Left kidney (tissue), 1 donor: ENCODE measurements at regions not wholly inside any gene's neighbourhood (a gene's known extent, or its start where the extent isn't known, plus 50 kb on each side); places are given as distances from the start of the nearest gene placed in this dataset.
"Not testable (repeated sequence)": the region's sequence is repeated elsewhere in the genome, so short reads cannot be mapped to it uniquely, and the experiment has no call there.

ENCODE experiments used
- DNase-seq: peaks from one replicate; pipeline ENCODE4 v3.0.0-alpha.2; 2013

DNA sequence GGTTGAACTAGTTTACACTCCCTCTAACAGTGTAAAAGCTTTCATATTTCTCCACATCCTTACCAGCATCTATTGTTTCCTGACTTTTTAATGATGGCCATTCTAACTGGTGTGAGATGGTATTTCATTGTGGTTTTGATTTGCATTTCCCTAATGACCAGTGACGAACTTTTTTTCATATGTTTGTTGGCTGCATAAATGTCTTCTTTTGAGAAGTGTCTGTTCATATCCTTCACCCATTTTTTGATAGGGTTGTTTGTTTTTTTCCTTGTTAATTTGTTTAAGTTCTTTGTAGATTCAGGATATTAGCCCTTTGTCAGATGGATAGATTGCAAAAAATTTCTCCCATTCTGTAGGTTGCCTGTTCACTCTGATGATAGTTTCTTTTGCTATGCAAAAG is 578.5 kb upstream of the ADGRB3 start:
- not testable (repeated sequence) for DNase-seq

DNA sequence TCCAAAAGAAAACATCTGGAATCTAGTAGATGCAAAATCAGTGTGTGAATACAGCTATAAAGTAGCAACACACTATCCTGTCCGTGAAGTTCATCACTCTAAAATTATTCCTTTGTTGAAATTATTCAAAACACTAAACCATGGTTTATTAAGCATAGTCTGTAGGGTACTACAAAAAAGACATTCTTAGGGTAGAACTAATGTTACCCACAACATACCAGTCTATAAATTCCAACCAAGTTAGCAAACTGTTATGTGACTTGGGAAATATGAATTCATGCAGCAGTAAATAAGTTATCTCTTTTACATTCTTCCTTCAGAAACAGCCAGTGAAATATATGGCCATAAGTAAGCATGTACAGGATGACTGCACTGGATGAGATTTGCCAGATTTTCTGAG is 580.3 kb upstream of the ADGRB3 start:
- no peak for DNase-seq

DNA sequence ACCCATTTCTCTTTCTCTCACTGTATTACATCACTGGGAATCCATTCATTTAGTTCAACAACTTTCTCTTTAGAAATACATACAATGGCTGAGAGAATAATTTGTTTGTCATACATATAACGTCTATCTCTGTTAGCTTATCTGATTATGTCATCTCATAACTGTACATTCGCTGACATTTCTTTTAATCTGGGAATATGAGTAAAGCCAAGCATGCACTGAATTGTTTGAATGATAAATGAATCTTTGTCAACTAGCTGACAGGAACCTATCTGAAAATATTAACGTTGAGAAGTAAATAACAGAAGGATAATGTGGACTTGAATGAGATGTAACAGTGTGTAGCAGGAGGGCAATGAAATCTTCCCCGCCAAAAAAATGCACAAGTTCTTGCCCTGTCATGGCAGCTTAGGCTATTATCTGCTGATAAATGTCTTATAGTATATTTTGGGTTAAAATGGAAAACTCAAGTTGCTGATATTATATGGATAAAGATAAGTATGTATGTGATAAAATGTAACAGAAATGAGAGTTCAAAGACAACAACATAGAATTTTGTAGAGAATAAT is 581.2 kb upstream of the ADGRB3 start:
- DNase-seq = no peak

DNA sequence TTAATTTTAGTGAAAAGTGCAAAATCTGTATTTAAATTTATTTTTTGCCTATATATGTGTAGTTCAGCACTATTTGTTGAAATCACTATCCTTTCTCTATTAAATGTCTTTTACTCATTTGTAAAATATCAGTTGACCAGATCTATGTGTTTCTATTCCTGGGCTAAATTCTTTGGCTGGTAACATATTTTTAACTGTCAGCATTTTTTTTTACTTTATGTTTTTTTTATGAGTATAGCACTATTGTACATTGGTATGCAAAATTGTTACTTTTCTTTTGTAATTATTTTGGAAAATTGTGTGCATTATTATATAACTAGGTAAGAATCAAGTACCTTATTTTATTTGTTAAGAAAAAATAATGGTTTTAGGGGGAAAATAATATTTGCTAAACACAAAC is 582.8 kb upstream of the ADGRB3 start:
- DNase-seq = no peak

DNA sequence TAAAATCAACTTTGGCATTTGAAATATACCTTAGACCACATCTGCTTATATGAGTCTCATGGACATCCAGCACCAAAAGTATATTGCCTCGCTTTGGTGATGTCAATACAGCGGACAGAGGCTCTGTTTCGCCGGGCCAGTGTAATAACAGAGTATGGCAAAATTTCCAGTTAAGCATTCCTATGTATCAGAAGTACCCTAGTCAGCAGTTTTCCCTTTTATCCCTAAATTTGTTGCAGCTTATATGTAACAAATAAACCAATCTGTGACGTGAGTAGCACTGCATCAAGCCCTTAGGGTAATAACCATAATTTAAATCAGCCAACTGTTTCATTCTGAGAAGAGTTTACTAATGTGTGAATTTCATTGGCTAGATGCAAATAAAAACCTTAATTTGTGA is 585.5 kb upstream of the ADGRB3 start:
- no peak for DNase-seq

DNA sequence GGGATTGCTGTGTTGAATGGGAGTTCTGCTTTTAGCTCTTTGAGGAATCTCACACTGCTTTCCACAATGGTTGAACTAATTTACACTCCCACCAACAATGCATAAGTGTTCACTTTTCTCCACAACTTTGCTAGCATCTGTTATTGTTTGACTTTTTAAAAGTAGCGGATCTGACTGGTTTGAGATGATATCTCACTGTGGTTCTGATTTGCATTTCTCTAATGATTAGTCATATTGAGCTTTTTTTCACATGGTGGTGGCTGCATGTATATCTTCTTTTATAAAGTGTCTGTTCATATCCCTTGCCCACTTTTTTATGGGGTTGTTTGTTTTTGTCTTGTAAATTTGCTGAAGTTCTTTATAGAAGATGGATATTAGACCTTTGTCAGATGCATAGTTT is 588.3 kb upstream of the ADGRB3 start:
- no peak for DNase-seq

DNA sequence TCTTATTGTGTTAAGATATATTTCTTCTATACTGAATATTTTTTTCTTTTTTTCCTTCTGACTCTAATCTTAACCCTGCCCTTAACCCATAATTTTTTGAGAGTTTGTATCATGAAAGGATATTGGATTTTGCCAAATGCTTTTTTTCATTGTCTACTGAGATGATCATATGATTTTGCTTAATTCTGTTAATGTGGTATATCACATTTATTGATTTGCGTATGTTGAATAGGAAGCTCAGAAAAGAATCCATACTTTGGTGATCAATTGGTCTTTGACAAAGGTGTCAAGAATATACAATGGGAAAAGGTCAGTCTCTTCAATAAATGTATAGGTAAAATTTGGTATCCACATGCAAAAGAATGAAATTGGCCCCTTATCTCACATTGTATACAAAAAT is 588.8 kb upstream of the ADGRB3 start:
- no peak for DNase-seq

DNA sequence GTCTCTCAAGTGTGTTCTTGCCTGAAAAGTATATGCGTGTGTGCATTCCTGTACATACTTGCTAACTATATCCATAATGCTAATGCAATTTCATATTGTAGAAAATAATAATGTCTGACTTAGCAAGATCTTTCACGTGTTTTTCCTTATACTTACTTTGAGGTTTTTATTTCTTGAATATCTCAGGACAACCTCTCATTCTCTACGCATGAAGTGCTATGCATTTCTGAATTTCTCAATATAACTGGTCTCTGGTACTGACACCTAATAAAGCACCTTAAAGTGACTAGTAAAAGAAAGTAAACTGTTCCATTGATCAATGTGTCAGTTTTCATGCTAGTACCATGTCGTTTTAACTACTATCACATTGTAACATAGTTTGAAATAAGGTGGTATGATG is 589.9 kb upstream of the ADGRB3 start:
- DNase-seq = no peak

DNA sequence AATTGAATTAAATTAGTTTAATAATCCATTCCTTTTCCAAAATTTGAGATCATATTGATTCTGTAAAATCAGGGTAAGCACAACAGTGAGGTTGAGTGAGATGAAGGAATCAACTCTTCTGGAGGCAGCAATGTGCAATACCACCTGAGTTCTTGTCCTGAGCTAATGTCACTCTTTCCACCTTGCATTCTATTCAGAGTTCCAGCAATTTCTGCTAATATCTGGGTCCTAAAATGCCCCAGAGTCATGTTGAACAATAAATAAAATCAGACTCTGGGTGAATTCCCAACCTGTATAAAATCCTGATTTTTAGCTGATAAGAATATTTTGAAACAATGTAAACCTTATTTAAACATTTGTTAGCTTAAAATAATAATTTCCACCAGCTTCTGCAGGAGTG is 590.8 kb upstream of the ADGRB3 start:
- DNase-seq = no peak

DNA sequence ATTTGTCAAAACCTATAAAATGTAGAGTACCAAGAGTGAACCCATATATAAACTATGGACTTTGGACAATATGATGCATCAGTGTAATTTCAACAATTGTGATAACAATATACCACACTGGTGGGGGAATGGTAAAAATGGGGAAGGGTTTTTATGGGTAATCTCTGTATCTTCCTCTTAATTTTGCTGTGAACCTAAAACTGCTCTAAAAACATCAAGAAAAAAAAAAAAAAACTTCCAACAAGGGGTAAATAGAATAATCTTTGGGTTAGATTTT is 592.0 kb upstream of the ADGRB3 start:
- no peak for DNase-seq

DNA sequence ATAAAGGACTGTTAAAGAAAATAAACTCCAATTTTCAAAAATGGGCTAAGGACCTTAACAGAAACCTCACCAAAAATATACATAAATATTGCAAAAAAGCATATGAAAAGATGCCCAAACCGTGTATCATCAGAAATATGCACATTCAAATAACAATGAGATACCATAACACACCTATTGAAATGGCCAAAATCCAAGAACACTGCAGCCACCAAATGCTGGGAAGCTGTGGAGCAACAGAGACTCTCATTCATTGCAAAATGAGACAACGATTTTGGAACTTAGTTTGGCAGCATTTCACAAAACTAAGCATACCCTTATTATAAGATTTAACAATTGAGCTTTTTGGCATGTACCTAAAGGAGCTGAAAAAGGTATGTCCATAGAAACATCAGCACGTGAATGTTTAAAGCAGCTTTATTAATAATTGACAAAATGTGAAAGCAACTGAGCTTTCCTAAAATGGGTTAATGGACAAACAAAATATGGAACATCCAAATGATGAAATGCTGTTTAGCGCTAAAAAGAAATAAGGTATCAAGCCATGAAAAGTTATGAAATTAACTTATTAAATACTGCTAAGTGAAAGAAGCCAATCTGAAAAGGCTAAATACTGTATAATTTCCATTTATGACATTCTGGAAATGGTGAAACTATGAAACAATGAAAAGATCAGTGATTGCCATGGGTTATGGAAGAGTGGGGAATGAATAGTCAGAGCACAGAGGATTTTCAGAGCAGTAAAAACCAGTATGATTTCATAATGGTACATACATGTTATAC is 592.6 kb upstream of the ADGRB3 start:
- DNase-seq = no peak

DNA sequence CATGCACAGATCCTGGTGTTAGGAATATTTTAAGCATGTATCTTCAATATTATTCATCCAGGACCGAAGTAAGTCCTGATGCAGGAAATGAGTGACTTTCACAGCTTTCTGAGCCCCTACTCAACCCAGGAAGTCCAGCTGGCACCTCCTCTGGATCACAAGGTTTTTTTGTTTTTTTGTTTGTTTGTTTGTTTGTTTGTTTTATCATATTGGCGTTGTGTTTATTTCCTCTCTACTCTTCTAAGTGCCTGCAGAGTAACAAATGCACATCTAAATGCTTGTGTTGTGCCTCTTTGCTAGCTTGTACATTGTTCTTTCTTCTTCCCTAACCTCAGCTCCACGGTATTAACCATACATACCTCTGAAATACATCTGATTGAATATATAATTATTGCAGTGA is 594.3 kb upstream of the ADGRB3 start:
- DNase-seq = no peak

DNA sequence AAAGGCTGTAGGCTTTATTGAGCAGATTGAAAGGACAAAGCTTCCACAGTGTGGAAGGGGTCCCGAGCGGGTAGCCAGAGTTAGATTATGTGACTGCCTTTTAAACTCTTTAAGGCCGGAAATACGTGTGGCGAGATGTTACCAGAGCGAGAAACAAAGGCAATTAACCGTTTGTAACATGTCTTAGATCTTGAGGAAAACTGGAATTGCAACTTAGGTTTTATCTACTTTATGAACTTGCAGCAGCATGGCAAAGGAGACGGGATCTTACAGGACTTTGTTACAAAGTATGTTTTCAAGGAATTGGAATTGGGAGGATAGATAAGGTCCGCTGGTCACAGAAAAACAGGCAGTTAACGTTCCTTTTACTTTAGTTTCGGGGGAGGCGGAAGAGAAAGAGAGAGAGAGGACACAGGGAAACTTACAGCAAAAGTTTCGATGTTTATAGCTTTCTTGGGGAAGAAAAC is 594.7 kb upstream of the ADGRB3 start:
- peak; percentile 30 for DNase-seq

DNA sequence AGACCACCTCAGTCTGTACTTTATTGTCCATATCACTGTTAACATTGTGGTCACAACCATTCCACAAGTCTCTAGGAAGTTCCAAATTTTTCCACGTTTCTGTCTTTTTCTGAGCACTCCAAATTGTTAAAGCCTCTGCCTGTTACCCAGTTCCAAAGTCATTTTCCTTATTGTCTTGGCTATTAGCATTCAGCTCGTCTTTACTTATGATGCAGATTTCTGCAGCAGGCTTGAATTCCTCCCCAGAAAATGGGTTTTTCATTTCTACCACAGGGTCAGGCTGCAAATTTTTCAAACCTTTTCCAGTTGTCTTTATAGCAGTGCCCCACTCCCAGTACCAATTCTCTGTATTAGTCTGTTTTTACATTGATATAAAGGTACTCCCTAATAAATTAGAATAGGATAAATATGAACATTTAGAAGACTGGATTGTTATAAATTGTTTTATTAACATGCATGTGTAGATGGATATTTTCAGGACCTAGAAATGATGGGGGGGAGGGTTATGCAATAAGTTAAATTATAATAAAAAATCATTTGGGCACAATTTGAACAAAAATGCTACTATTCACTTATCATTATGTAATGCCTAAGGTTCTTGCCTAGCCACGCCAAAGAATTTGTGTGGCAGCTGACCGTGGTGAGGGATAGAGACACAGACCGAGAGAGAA is 595.3 kb upstream of the ADGRB3 start:
- DNase-seq = peak; percentile 0

DNA sequence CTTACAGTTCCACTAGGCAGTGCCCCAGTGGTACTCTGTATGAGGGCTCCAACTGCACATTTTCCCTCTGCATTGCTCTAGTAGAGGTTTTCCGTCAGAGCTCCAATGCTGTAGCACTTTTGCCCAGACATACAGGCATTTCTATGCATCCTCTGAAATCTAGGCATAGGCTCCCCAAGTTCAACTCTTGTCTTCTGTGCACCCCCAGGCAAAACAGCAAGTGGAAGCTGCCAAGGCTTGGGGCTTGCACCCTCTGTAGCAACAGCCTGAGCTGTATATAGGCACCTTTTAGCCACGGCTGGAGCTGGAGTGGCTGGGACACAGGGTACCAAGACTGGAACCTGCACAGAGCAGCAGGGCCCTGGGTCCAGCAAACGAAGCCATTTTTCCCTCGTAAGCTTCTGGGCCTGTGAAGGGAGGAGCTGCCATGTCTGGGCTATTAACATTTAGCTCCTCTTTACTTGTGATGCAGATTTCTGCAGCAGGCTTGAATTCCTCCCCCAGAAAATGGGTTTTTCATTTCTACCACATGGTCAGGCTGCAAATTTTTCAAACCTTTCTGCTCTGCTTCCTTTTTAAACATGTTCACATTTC is 596.2 kb upstream of the ADGRB3 start:
- no peak for DNase-seq

DNA sequence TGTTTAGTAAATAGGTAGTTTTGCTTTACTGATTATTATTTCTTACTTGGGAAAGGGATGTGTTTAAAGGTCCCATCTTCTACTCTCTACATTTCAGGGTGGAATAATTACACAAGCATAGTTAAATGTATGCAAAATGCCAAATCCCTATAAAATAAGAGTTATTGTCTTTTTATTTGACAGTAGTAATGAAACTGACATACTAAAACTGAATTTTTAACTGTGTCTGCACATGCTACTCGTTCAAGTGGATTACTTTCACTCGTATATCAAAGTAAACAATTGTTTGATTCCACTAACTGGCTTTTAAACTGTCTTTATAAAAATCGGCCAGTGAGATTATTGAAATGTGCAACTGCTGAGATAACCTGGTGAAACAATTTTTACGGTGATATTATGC is 602.9 kb upstream of the ADGRB3 start:
- DNase-seq = no peak

DNA sequence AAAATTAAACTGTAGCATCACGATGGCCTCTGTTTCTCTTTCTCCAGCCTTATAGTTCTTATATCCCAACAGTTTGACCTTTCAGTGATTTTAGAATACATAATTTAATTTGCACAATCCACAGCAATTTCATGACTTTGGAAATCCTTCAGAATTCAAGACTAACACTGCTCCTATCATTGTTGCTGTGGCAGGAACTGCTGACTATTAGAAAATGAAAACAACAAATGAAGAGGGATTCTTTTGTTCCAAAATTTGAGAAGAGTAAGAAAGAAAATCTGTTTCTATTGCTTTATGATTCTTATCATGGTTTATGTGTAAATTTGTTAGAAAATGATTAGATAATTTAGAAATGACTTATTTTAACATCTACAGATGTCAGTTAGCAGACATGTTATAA is 604.0 kb upstream of the ADGRB3 start:
- no peak for DNase-seq

DNA sequence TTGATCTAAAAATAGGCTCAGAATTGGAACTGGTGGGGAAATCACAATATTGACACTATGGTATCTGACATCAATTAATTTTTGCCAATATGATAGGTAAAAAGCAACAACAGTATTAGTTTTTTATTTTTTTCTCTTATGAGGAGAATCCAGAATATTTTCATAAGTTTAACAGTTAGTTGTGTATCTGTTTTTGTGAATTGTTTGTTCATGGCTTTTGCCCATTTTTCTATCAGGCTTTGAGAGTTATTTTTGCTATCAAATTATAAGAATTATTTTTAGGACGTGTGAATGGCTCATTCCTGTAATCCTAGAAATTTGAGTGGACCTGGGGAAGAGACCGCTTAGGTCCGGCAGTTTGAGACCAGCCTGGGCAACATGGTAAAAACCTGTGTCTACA is 608.6 kb upstream of the ADGRB3 start:
- no peak for DNase-seq

DNA sequence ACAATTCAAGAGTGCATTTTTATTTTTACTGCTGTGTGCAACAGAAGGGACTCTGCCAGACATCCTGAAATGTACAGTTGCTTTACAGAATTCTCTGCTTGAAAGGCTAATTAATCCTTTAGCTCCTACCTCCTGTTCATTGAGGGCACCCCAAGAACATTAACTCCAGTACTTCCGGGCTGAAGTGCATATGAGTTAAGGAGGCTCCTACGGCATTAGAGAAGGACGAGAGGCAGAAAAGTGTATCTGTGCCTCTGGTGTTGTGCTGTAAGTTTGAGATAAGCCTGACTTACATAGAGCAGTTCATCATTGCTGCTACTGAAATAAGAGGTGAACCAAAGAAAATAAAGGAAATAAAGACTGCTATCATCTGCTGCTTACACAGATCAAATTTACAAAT is 609.3 kb upstream of the ADGRB3 start:
- no peak for DNase-seq

DNA sequence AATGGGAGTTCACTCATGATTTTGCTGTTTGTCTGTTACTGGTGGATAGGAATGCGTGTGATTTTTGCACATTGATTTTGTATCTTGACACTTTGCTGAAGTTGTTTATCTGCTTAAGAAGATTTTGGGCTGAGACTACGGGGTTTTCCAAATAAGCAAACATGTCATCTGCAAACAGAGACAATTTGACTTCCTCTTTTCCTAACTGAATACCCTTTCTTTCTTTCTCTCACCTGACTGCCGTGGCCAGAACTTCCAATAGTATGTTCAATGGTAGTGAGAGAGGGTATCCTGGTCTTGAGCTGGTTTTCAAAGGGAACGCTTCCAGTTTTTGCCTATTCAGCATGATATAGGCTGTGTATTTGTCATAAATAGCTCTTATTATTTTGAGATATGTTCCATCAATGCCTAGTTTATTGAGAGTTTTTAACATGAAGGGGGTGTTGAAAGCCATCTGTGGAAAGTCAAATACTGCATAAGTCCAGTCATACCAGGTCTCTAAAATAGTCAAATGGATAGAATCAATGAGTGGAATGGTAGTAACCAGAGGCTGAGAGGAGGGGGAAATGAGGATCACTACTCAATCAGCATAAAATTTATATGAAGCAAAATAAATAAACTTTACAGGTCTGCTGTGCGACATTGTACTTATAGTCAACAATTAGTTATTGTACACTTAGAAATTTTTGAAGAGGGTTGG is 610.4 kb upstream of the ADGRB3 start:
- DNase-seq = no peak

DNA sequence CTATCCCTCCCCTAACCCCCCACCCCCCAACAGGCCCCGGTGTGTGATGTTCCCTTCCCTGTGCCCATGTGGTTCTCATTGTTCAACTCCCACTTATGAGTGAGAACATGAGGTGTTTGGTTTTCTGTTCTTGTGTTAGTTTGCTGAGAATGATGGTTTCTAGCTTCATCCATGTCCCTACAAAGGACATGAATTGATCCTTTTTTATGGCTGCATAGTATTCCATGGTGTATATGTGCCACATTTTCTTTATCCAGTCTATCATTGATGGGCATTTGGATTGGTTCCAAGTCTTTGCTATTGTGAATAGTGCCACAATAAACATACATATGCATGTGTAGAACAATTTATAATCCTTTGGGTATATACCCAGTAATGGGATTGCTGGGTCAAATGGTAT is 612.1 kb upstream of the ADGRB3 start:
- DNase-seq = not testable (repeated sequence)

DNA sequence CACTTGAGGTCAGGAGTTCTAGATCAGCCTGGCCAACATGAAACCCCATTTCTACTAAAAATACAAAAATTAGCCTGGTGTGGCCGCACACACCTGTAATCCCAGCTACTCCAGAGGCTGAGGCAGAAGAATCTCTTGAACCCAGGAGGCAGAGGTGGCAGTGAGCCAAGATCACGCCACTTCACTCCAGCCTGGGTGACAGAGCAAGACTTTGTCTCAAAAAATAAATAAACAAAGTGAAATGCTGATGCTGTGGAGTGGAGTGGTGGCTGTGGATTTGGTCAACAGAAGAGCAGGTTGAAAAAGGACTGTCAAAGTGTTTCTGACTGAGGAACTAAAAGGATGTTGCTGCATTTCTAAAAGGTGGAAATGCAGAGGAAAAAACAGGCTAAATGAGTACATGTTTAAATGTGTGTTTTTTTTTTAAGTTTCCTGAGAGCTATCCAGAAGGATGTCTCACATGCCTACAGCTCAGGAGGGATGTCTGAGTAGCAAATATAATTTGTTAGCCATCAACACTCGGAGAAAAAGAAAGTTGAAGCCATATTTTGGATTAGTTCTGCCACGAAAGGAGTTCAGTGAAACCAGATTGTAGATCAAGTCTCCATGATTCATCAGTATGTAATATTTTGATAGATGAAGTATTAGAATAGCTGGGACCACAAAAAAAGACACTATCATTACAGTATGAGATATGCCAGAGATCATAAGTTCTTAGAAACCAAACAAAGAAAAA is 621.1 kb upstream of the ADGRB3 start:
- DNase-seq = no peak
